CD4-positive, alpha-beta T cell treated with Interferon alpha-2 for 1 hour (primary cell): ENCODE measurements at regions not wholly inside any gene's neighbourhood (a gene's known extent, or its start where the extent isn't known, plus 50 kb on each side); places are given as distances from the start of the nearest gene placed in this dataset.

Experiments used
- DNase-seq, 2 donors: peaks; one replicate each; pipeline ENCODE4 v3.0.0-alpha.2; 2020 to 2022

DNA sequence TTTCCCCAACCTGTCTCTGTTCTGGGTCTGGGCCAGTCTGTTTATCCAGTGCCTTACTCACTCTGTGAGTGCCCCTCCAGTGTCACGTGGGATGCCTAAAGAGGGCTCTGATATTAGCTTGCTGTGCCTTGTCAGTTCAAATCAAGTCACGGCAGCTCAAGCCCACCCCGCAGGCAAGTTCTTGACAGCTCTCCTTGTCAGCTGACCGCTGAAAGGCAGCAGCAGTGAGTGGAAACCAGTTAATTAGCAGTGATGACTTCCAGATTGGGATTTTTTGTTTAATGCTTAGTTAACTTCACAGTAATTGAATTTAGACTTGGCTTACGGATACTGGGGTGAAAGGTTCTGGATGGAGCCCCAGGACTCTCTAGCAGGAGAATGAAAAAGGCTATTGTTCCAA, 210.1 kb downstream of the PSAT1 start:
- DNase-seq, result no peak

DNA sequence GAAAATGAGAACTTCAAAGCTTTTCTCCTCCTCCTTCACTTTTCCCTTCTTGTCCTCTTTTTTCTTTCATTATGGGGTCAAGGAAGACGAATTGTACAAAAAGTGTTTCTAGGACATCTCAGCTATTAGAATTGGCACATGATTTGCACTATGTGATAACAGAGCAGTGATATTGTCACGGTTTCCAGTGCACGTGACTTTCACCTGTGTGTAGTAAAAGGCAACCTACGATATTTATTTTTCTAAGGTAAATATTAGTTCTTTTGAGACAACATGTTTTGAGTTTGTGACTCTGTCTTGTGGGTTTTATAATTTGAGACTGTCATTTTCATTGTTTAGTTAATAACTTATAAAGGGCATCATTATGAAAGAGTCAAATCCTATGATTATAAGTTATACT, 213.1 kb downstream of the PSAT1 start:
- DNase-seq, result no peak

DNA sequence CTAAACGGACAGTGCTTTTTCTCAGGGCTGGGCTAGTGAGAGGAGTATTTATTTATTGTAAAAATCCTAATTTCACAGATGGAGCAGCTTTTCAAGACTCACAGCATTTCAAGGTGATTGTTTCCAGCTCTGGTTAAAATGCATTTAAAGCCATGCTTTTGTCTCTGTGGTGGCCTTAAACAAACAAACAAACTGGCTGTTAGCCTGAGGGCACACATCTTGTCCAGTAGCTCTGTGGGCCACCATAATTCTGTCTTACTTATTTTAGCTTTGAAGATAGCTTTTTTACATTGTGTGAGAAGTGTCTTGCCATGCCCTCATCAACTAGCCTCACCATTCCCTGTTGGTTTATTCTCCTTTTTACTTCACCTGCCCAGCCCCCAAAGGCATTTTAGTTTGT, 218.2 kb downstream of the PSAT1 start:
- DNase-seq, result no peak

DNA sequence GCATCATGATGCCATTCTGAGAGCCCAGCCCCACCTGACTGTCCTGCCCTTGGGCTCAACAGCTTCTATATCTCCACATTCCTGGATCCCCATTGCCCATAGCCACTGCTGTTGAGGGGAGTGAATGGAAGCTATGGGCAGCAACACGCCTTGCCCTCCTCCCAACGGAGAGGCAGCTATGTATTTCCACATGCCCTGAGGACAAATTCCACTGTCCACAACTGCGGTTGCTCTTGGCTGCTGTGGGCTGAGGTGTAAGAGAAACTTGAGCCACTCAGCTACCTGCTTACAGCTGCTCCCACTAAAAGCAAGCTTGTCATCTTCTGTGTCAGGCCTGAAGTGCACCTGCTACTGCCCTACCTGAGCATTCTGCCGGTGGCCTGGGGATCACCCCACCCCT, 222.9 kb downstream of the PSAT1 start:
- no peak for DNase-seq

DNA sequence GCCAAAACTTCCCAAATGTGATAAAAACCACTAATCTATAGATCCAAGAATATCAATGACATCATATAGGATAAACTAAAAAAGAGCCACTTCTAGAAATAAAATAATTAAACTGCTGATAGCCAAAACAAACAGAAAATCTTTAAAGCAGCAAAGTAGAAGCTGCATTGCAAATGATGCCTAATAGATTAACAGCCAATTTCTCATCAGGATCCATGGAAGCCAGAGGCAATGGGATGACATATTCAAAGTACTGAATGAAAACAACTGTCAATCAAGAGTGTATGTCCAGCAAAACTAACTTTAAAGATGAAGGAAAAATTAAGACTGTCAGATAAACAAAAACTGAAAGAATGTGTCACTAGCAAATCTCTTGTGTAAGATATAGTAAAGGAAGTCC, 224.8 kb downstream of the PSAT1 start:
- DNase-seq, result no peak

DNA sequence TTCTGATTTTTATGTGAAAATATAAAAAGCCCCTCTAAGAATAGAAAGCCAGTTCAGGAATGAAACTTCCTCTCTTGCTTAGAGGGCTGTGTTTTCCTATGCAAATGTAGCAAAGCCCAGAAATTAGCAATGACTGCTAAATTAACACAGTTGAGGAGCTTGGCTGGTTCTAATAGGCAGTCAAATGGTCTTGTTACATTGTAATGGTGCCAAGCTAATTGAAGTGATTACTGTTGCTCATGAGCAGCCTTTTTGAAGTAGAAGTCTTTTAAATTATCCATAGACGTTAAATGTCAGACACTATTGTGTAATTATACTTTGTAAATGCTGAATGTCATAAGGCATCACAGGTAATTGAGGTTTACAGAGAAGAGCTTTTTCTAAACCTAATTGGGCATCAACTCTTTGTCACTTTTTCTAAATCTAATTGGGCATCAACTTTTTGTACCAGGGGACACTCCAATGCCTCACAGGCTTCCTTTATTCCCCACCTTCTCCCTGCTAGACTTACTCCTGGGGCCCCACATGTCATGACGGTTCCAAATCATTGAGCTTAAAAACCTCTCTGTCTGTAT, 229.1 kb downstream of the PSAT1 start:
- no peak for DNase-seq

DNA sequence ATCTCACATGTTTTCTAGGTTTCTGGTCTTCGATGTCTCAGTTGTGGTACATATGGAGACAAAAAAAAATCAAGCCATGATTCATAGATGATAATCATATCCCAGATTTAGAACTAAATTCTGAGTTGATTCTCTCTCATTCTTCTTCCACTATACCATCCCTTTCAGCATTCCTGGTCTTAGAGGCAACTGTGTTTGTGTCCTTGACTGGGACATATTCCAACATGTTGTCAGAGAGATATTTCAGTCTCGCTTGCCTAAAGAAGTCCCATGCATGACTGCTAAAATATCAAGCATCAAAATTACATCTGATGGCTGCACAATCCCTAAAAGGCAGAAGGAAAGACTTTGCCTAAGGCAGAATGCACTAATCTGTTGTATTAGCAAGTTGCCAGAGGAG, 236.6 kb downstream of the PSAT1 start:
- DNase-seq, result no peak

- DNase-seq, result no peak
Measured at GRCh38 chr9:78539188-78539587, 242.3 kb downstream of the PSAT1 start.

DNA sequence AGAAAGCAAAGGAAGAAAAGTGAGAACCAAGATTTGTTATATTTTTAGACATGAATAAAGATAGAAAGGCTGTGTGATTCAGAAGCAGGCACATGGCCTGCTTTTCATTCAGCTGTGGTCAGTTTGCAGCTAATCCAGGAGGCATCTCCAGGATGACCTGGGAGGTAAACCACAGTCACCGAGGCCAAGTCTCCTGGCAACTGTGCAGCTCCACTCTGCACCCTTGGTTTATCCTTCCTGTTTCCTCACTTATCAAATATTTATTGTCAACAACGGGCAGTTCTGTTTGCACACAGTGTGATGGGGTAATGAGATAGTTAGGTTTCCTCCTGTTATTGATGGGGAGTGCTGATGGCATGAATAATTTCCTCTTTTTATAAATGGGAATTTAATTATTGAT, 243.0 kb downstream of the PSAT1 start:
- DNase-seq, result no peak

DNA sequence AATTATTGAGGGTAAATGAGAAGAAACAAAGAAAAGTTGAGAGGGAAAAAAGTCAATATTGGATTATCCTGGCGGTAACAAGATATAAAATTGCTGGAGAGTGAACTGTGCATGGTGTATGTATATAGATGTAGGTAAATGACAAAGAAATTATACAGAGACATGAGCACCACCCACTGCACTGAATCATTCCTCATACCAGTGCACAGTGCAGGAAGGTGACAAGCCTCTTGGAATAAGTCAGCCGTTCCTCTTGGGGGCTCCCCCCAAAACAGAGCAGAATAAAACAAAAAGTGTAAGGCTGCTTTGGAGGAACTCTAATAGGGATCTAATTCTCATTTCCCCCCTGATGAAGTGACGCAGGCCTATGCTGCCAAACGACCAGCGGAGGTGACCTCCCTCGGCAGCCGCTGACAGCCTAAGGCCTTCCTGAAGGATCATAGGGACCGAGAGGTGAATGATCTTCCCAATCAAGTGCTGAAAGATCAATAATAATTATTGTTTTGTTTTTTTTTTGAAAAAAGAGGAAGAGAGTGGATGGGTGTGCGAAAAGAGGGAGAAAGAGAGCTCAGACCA, 245.0 kb downstream of the PSAT1 start:
- DNase-seq, result no peak

- DNase-seq, result no peak
Measured at GRCh38 chr9:78542491-78543181, 245.7 kb downstream of the PSAT1 start.

DNA sequence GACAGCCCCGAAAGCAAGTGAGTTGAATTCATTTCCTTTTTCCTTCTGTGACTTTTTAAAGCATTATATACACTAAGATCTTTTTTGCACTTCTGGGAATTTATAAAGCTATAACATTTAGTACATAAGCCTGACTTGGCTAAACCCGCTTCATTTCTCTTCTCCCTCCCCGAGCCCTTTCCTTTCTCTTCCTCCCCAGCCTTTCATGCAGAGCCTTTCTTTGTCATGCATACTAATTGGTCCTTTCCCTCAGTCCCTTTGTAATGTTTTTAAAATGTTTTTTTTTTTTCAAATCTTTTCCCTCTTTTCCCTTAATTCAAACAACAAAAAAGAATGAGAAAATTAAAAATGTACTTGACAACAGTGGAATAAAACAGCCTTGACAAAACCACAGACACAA, 246.4 kb downstream of the PSAT1 start:
- no peak for DNase-seq

- DNase-seq, result no peak
Measured at GRCh38 chr9:78544230-78544629, 247.3 kb downstream of the PSAT1 start.

- no peak for DNase-seq
Measured at GRCh38 chr9:78547831-78548230, 250.9 kb downstream of the PSAT1 start.

- no peak for DNase-seq
Measured at GRCh38 chr9:78548670-78549069, 251.7 kb downstream of the PSAT1 start.

DNA sequence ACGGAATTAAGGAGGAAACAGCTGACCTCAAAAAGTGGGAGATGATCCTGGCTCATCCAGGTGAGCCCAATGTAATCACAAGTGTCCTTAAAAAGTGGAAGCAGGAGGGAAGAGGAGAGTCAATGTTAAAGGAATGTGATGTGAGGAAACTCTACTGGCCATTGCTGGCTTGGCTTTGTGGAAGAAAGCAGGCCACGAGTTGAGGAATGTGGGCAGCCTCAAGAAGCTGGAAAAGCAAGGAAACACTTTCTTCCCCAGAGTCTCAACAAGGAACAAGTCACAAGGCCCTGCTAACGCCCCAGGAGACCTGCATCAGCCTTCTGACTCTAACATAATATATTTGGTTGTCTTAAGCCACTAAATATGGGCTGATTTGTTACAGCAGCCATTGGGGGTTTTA, 252.8 kb downstream of the PSAT1 start:
- DNase-seq, result no peak

GRCh38 chr9:78552802-78553201, 255.9 kb downstream of the PSAT1 start:
- DNase-seq, result no peak

DNA sequence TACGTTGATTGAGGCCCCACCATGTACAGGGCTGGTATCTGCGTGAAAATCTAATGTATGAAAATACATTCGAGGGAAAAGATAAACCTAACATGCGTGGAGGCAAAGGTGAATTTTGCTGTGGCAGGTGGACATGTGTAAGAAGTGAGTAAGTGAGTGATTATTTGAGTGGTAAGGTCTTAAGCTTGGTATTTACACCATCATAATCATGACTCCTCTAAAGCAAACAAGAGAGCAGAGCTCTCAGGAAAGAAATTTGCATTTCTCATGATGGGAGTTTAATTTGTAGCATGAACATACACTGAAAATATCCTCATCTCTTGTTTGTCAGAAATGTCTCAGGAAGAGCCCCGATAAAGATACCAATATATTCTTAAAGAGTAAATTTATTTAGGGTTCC, 260.6 kb downstream of the PSAT1 start:
- no peak for DNase-seq

- no peak for DNase-seq
Measured at GRCh38 chr9:78559449-78559885, 262.5 kb downstream of the PSAT1 start.

GRCh38 chr9:78562021-78562420, 265.1 kb downstream of the PSAT1 start:
- no peak for DNase-seq

- DNase-seq, result no peak
Measured at GRCh38 chr9:78563269-78563668, 266.3 kb downstream of the PSAT1 start.

DNA sequence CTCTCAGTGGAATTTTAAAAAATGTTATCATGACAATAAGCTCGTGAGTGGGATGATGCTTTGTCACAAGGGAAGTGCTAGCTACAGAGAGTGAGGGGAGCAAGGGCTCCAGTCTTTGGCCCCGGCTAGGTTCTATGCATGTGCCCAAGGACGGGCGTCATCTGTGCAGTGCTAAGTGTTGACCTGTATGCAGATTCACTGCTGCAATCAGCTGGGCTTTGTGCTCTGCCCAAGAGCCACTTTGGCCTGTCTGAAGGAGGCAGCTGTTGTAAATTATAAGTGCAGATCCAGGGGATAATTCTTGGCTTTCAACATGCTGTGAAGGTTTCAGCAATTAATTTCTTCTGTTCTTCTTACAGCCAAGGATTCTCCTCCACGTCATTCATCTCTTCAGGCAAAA, 268.6 kb downstream of the PSAT1 start:
- DNase-seq, result no peak

- no peak for DNase-seq
Measured at GRCh38 chr9:78566521-78566920, 269.6 kb downstream of the PSAT1 start.

DNA sequence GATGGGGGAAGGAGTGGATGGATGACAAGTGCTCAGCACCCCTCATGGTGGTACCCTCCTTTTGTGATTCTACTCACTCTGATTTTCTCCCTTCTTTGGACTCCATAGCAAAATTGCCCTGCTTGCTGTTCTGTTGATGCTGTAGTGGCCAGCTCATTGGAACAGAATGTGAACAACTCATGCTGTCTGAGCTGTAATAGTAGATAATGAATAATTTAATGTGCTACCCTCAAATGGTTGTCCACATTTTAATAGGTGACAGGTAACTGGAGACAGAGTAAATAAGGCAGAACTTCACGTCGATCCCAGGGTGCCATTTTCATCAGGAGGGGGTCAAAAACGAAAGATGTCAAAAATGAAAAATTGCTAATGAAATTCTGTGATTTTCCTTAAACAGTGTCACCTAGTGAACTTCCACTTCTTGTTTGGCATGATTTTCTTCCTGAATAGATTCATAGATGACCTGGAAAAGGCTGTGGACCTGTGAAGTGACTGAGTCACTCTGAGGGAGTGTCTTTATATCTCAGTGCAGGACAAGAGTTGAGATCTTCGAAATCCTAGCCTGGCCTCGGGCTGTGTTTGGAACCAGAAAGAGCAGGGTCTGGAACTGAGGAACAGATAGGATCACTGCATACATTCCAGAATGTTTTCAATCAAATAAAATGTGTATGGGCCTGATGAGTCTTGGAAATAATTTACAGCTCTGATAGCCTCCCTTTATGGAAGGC, 270.2 kb downstream of the PSAT1 start:
- no peak for DNase-seq
